ENCODE measurements at regions not wholly inside any gene's neighbourhood (a gene's known extent, or its start where the extent isn't known, plus 50 kb on each side); places are given as distances from the start of the nearest gene placed in this dataset.

GRCh38 chr5:96064877-96065276 lies 103.2 kb upstream of the ELL2 start:
- TF ChIP-seq CTCF (conservative IDR thresholded peaks at IDR 0.05) (no peak), EZH2 (IDR thresholded peaks at IDR 0.05; ENCODE audit: low read depth) (no peak)
